OCI-LY3 (cell line): ENCODE measurements at regions not wholly inside any gene's neighbourhood (a gene's known extent, or its start where the extent isn't known, plus 50 kb on each side); places are given as distances from the start of the nearest gene placed in this dataset.

ENCODE experiments used
- H2AFZ ChIP-seq: fragments of 200-600, 300-600 bp; shearing (Covaris generic); 2 replicates; pipeline ENCODE4 v1.6.0; 2014; ENCODE audit warnings: antibody characterized with exemption, low read depth, low read length
- H3K27ac ChIP-seq: fragments of 200-600, 300-600 bp; sonication (generic); 2 replicates; pipeline ENCODE4 v1.5.1; 2014; ENCODE audit warnings: mild to moderate bottlenecking, low read length, moderate library complexity, mixed read lengths
- H3K27me3 ChIP-seq: fragments of 200-600, 300-600 bp; sonication (generic); 2 replicates; pipeline ENCODE4 v1.6.1; 2014; ENCODE audit warnings: low read depth, low read length, mixed read lengths
- H3K36me3 ChIP-seq: fragments of 200-600, 300-600 bp; sonication (generic); replicated peaks from 2 replicates; pipeline ENCODE3; 2014; ENCODE audit warnings: low read depth, low read length, mixed read lengths
- H3K4me1 ChIP-seq: fragments of 300-600, 200-600 bp; sonication (generic); 2 replicates; pipeline ENCODE4 v1.6.1; 2014; ENCODE audit warnings: low read length, mixed read lengths
- H3K4me2 ChIP-seq: fragments of 200-600, 300-600 bp; sonication (generic); 2 replicates; pipeline ENCODE4 v1.6.1; 2014; ENCODE audit warnings: low read length, mixed read lengths
- H3K4me3 ChIP-seq: fragments of 300-600, 200-600 bp; sonication (generic); 2 replicates; pipeline ENCODE4 v1.5.1; 2014; ENCODE audit warnings: antibody characterized with exemption, mild to moderate bottlenecking, low read length, moderate library complexity
- H3K79me2 ChIP-seq: fragments of 300-600, 200-600 bp; shearing (Covaris generic); 2 replicates; pipeline ENCODE4 v1.6.1; 2014; ENCODE audit warnings: mild to moderate bottlenecking, low read length, mixed read lengths
- H3K9ac ChIP-seq: fragments of 300-600, 200-600 bp; shearing (Covaris generic); 2 replicates; pipeline ENCODE4 v1.6.0; 2014; ENCODE audit warnings: mild to moderate bottlenecking, low read length, moderate library complexity
- H3K9me3 ChIP-seq: fragments of 200-600, 300-600 bp; shearing (Covaris generic); 2 replicates; pipeline ENCODE4 v1.6.1; 2014; ENCODE audit warnings: low read length, mixed read lengths; ENCODE audit not compliant: insufficient read depth
- H4K20me1 ChIP-seq: fragments of 200-600, 300-600 bp; sonication (generic); 2 replicates; pipeline ENCODE4 v1.6.1; 2016; ENCODE audit warnings: low read length, mixed read lengths; ENCODE audit not compliant: insufficient read depth
- CTCF ChIP-seq: fragments of 200-600, 300-600 bp; sonication (generic); IDR thresholded peaks from 2 replicates; pipeline ENCODE4 v1.5.1; 2014; ENCODE audit warnings: antibody characterized with exemption, low read length, low read depth
- EZH2phosphoT487 ChIP-seq: fragments of 200-600 bp; shearing (Covaris generic); IDR thresholded peaks from 2 replicates; pipeline ENCODE4 v1.6.1; 2018; ENCODE audit warnings: antibody characterized with exemption, mixed run types, low read depth

DNA sequence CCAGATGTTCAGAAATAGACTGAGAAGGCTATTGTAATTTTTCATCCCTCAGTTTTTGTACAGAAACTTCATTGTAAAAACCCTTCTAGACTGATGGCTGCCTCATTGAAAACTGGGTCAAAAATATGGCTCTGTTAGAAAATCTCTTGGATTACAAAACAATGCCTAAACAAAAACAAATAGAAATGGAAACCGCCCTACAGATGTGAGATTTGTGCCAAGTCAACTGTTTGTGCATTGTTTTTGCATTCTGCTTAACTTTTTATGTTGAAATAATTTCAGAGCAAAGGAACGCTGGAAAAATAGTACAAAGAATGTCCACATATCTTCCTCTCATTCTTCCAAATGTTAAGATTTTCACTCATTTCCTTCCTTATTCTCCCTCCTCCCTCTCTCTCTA, 425.1 kb downstream of the FOXA2 start:
- Histone ChIP-seq H2AFZ (no peak overlapping the region), H3K27me3 (0 out of 2 replicates have a peak, but pooled peaks cover 6% of the 10 kb centered on the region), H3K4me1 (no peaks in the 10 kb centered on the region), H3K4me2 (no peak overlapping the region), H3K9me3 (no peaks in the 10 kb centered on the region), H3K27ac (no peak overlapping the region), H4K20me1 (no peaks in the 10 kb centered on the region), H3K9ac (no peak overlapping the region), H3K79me2 (no peaks in the 10 kb centered on the region), H3K36me3 (no peaks in the 10 kb centered on the region), H3K4me3 (no peak overlapping the region)
- no peak for TF ChIP-seq CTCF
- no peak for TF ChIP-seq EZH2phosphoT487

DNA sequence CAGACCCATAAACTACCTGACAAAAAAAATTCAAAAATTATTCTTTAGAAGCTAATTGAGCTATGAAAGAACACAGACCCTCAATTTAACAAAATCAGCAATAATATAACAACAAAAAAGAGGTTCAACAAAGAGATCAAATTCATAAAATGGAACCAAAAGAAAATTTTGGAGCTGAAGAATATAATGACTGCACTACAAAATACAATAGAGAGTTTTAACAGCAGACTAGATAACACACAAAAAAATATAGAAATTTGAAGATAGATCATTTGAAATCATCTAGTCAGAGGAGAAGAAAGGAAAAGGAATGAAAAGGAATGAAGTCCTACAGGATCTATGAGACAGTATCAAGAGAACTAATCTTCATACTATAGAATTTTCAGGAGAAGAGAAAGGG, 422.1 kb downstream of the PAX1 start:
- H2AFZ ChIP-seq = no peak overlapping the region
- H3K4me3 ChIP-seq = no peak overlapping the region
- no peaks in the 10 kb centered on the region for H3K36me3 ChIP-seq
- H4K20me1 ChIP-seq = no peaks in the 10 kb centered on the region
- H3K9me3 ChIP-seq = peaks cover 6% of the 10 kb centered on the region; the same call in 1 of the 2 replicates
- H3K4me1 ChIP-seq = no peaks in the 10 kb centered on the region
- H3K9ac ChIP-seq = no peak overlapping the region
- no peaks in the 10 kb centered on the region for H3K79me2 ChIP-seq
- no peak overlapping the region for H3K27ac ChIP-seq
- TF ChIP-seq EZH2phosphoT487 (no peak), CTCF (no peak)
- no peak overlapping the region for H3K4me2 ChIP-seq
- no peaks in the 10 kb centered on the region for H3K27me3 ChIP-seq

GRCh38 chr20:22106308-22106938, 401.0 kb downstream of the PAX1 start:
- H3K9me3 ChIP-seq = no peaks in the 10 kb centered on the region
- H3K27me3 ChIP-seq = no peaks in the 10 kb centered on the region
- H3K4me2 ChIP-seq = no peak overlapping the region
- H3K79me2 ChIP-seq = no peaks in the 10 kb centered on the region
- H4K20me1 ChIP-seq = no peaks in the 10 kb centered on the region
- H3K27ac ChIP-seq = no peak overlapping the region
- H3K4me3 ChIP-seq = no peak overlapping the region
- TF ChIP-seq EZH2phosphoT487 (no peak), CTCF (peak; percentile 71)
- no peaks in the 10 kb centered on the region for H3K4me1 ChIP-seq
- no peak overlapping the region for H2AFZ ChIP-seq
- no peaks in the 10 kb centered on the region for H3K36me3 ChIP-seq
- H3K9ac ChIP-seq = no peak overlapping the region

- H2AFZ ChIP-seq = no peak overlapping the region
- TF ChIP-seq CTCF (no peak), EZH2phosphoT487 (no peak)
These were observed 396.1 kb downstream of the PAX1 start for GRCh38 chr20:22101606-22102005.

More at GRCh38 chr20:22101606-22102005, 396.1 kb downstream of the PAX1 start:
- Histone ChIP-seq H3K4me3 (no peak overlapping the region), H3K9ac (no peak overlapping the region), H3K27me3 (no peaks in the 10 kb centered on the region), H3K36me3 (no peaks in the 10 kb centered on the region), H3K4me1 (peaks cover 2% of the 10 kb centered on the region; the same call in 1 of the 2 replicates), H3K27ac (no peak overlapping the region), H3K4me2 (no peak overlapping the region), H3K9me3 (no peaks in the 10 kb centered on the region), H3K79me2 (no peaks in the 10 kb centered on the region), H4K20me1 (no peaks in the 10 kb centered on the region)
